ENCODE measurements at regions not wholly inside any gene's neighbourhood (a gene's known extent, or its start where the extent isn't known, plus 50 kb on each side); places are given as distances from the start of the nearest gene placed in this dataset.

DNA sequence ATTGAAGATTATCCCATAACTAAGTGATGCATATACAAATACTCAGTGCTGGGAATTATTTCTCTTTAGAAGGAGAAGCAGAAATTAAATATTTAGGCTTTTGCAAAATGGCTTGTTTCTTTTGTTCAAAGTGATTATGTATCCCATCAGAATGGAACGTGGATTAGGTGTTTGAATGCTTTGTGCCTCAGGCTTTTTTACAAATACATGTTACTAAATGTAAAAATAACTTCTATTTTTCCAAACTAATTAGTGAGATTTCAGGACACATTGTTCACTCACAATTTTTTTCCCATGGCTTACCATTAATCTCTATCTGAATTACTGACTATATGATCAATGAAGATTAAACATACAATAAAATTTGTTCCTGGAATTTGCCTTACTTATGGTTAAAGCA, 925.9 kb upstream of the CITED2 start:
- 93% methylated on average over 1 of the region's 1 CpG for WGBS
- H3K36me3 ChIP-seq (ENCODE audit: control insufficient read depth in 2 of 2, insufficient read depth in 2 of 2, low read length in 1 of 2) = no peaks in the 10 kb centered on the region
- DNase-seq (ENCODE audit: low read depth in 6 of 9, low spot score in 9 of 9) = no peak

DNA sequence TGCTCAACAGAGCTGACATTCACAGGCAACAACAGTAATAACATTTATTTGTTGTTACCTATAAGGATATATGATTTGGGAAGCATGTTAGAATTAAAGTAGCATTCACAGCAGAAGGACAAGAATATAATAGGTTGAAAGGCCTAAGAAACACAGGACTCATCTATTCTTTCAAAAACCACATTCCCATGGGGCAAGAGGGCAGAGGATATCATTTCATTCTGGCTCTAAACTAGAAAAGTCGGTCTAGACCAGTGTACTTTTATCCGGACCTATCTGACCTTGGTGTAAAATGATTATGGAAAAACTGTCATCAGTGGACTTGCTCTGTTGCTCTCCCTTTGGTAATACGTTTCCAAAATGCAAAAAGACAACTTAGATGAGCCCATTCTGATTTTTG, 914.7 kb upstream of the CITED2 start:
- no peaks in the 10 kb centered on the region for H3K36me3 ChIP-seq (ENCODE audit: control insufficient read depth in 2 of 2, insufficient read depth in 2 of 2, low read length in 1 of 2)
- H3K4me3 ChIP-seq (ENCODE audit: low read length in 2 of 2) = no peak overlapping the region
- H3K27me3 ChIP-seq (ENCODE audit: control insufficient read depth in 2 of 2, insufficient read depth in 1 of 2, low read length in 1 of 2) = no peaks in the 10 kb centered on the region
- no peak overlapping the region for H3K27ac ChIP-seq (ENCODE audit: low read depth in 1 of 2, low read length in 1 of 2)
- DNase-seq (ENCODE audit: low read depth in 6 of 9, low spot score in 9 of 9) = no peak
- H3K9me3 ChIP-seq (ENCODE audit: control insufficient read depth in 2 of 2, insufficient read depth in 1 of 2, low read length in 1 of 2) = no peaks in the 10 kb centered on the region
- 88% methylated on average over 3 of the region's 3 CpGs for WGBS
- H3K4me1 ChIP-seq (ENCODE audit: control insufficient read depth in 2 of 2, insufficient read depth in 2 of 2, low read length in 2 of 2) = no peaks in the 10 kb centered on the region

More for the DNA sequence above, 925.9 kb upstream of the CITED2 start:
- Histone ChIP-seq H3K27me3 (ENCODE audit: control insufficient read depth in 2 of 2, insufficient read depth in 1 of 2, low read length in 1 of 2) (no peaks in the 10 kb centered on the region), H3K4me1 (ENCODE audit: control insufficient read depth in 2 of 2, insufficient read depth in 2 of 2, low read length in 2 of 2) (no peaks in the 10 kb centered on the region), H3K9me3 (ENCODE audit: control insufficient read depth in 2 of 2, insufficient read depth in 1 of 2, low read length in 1 of 2) (no peaks in the 10 kb centered on the region), H3K27ac (ENCODE audit: low read depth in 1 of 2, low read length in 1 of 2) (no peak overlapping the region), H3K4me3 (ENCODE audit: low read length in 2 of 2) (no peak overlapping the region)

DNA sequence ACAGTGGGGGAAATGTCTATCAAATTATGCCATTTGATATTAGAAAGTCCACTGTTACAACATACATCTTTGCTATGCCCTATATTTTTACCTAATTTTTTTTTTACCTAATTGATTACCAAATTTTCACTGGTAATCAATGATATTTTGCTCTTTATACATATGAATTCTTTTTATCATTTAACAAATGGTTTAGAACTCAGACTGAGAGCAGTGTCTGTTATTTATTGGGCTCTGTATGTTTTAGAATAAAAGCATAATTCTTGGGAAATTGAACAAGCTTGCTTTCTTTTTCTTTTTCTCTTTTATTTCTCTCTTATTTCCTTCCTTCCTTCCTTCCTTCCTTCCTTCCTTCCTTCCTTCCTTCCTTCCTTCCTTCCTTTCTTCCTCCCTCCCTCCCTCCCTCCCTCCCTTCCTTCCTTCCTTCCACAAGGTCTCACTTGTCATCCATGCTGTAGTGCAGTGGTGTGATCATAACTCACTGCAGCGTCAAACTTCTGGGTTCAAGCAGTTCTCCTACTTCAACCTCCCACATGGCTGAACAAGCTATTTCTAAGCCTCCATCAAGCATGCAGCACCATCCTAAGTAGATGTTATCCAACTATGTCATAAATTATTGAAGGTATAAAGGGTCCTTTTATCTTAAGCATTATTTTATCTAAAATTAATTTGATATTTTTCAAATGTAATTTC, 911.7 kb upstream of the CITED2 start:
- no peak overlapping the region for H3K4me3 ChIP-seq (ENCODE audit: low read length in 2 of 2)
- no peak for DNase-seq (ENCODE audit: low read depth in 6 of 9, low spot score in 9 of 9)
- WGBS = 100% methylated on average over 1 of the region's 1 CpG
- H3K27me3 ChIP-seq (ENCODE audit: control insufficient read depth in 2 of 2, insufficient read depth in 1 of 2, low read length in 1 of 2) = no peaks in the 10 kb centered on the region
- H3K9me3 ChIP-seq (ENCODE audit: control insufficient read depth in 2 of 2, insufficient read depth in 1 of 2, low read length in 1 of 2) = no peaks in the 10 kb centered on the region
- H3K4me1 ChIP-seq (ENCODE audit: control insufficient read depth in 2 of 2, insufficient read depth in 2 of 2, low read length in 2 of 2) = no peaks in the 10 kb centered on the region
- H3K36me3 ChIP-seq (ENCODE audit: control insufficient read depth in 2 of 2, insufficient read depth in 2 of 2, low read length in 1 of 2) = no peaks in the 10 kb centered on the region
- no peak overlapping the region for H3K27ac ChIP-seq (ENCODE audit: low read depth in 1 of 2, low read length in 1 of 2)

DNA sequence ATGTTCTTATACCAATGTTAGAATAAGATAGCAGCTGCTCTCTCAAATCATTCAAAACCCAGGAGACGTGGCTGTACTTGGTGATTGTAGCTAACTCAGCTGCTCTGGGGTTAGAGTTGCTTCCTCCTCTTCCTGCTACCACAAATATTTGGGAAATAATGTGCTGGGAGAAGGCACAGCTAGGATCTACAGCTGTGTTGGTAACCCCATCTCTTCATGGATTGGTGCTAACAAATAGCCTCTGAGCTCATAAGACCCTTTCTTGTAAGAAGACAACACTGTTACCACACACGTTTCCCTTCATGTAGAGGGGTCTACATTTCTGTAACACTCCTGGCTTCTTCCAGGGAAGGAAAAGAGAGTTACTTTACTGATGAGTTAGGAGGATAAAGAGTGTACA, 911.0 kb upstream of the CITED2 start:
- 95% methylated on average over 2 of the region's 2 CpGs for WGBS
- no peaks in the 10 kb centered on the region for H3K4me1 ChIP-seq (ENCODE audit: control insufficient read depth in 2 of 2, insufficient read depth in 2 of 2, low read length in 2 of 2)

DNA sequence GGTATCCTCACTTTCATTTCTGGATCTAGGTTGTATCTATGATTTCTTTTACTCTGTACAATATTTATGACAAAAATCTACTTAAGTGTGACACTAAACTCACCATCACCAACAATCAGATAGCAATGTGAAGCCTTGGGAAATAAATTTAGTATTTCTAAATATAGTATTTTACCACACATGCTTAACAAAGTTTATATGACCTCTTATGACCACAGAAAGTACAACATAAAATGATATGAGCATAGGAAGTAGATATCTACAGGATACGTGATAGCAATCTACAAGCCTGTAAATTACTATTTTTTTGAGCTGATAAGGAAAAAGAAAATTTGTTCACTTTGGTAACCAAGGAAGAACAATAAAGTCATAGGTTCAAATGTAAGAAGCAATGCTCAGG, 910.4 kb upstream of the CITED2 start:
- whole genome bisulfite sequencing = 92% methylated on average over 1 of the region's 1 CpG
- DNase-seq (ENCODE audit: low read depth in 6 of 9, low spot score in 9 of 9) = no peak
- no peaks in the 10 kb centered on the region for H3K4me1 ChIP-seq (ENCODE audit: control insufficient read depth in 2 of 2, insufficient read depth in 2 of 2, low read length in 2 of 2)
- H3K4me3 ChIP-seq (ENCODE audit: low read length in 2 of 2) = no peak overlapping the region
- no peaks in the 10 kb centered on the region for H3K36me3 ChIP-seq (ENCODE audit: control insufficient read depth in 2 of 2, insufficient read depth in 2 of 2, low read length in 1 of 2)
- no peaks in the 10 kb centered on the region for H3K9me3 ChIP-seq (ENCODE audit: control insufficient read depth in 2 of 2, insufficient read depth in 1 of 2, low read length in 1 of 2)
- no peak overlapping the region for H3K27ac ChIP-seq (ENCODE audit: low read depth in 1 of 2, low read length in 1 of 2)
- H3K27me3 ChIP-seq (ENCODE audit: control insufficient read depth in 2 of 2, insufficient read depth in 1 of 2, low read length in 1 of 2) = no peaks in the 10 kb centered on the region

More for the DNA sequence above, 911.0 kb upstream of the CITED2 start:
- DNase-seq (ENCODE audit: low read depth in 6 of 9, low spot score in 9 of 9) = no peak
- Histone ChIP-seq H3K27me3 (ENCODE audit: control insufficient read depth in 2 of 2, insufficient read depth in 1 of 2, low read length in 1 of 2) (no peaks in the 10 kb centered on the region), H3K4me3 (ENCODE audit: low read length in 2 of 2) (no peak overlapping the region), H3K9me3 (ENCODE audit: control insufficient read depth in 2 of 2, insufficient read depth in 1 of 2, low read length in 1 of 2) (no peaks in the 10 kb centered on the region), H3K36me3 (ENCODE audit: control insufficient read depth in 2 of 2, insufficient read depth in 2 of 2, low read length in 1 of 2) (no peaks in the 10 kb centered on the region), H3K27ac (ENCODE audit: low read depth in 1 of 2, low read length in 1 of 2) (no peak overlapping the region)

DNA sequence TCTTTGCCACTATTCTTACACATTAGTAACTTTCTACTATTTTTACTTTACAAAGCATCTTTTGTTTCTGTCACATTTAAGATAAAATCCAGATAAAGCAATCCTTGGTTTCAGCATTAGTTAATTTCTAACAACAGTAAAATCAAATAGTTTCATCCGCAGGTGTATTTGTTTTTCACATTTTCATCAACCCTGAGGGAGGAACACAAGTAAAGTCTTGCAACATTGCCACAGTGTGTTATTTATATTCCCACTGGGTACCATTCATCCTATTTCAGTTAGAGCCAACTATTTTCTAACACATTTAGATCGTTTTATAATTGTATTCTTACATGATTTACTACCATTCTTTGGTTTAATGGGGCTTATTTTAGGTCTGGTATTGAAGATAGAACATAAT, 908.7 kb upstream of the CITED2 start:
- H3K27me3 ChIP-seq (ENCODE audit: control insufficient read depth in 2 of 2, insufficient read depth in 1 of 2, low read length in 1 of 2) = no peaks in the 10 kb centered on the region
- no peaks in the 10 kb centered on the region for H3K9me3 ChIP-seq (ENCODE audit: control insufficient read depth in 2 of 2, insufficient read depth in 1 of 2, low read length in 1 of 2)
- no peaks in the 10 kb centered on the region for H3K36me3 ChIP-seq (ENCODE audit: control insufficient read depth in 2 of 2, insufficient read depth in 2 of 2, low read length in 1 of 2)
- H3K27ac ChIP-seq (ENCODE audit: low read depth in 1 of 2, low read length in 1 of 2) = no peak overlapping the region
- H3K4me3 ChIP-seq (ENCODE audit: low read length in 2 of 2) = no peak overlapping the region
- H3K4me1 ChIP-seq (ENCODE audit: control insufficient read depth in 2 of 2, insufficient read depth in 2 of 2, low read length in 2 of 2) = no peaks in the 10 kb centered on the region
- DNase-seq (ENCODE audit: low read depth in 6 of 9, low spot score in 9 of 9) = no peak
- WGBS = 79% methylated on average over 2 of the region's 2 CpGs

DNA sequence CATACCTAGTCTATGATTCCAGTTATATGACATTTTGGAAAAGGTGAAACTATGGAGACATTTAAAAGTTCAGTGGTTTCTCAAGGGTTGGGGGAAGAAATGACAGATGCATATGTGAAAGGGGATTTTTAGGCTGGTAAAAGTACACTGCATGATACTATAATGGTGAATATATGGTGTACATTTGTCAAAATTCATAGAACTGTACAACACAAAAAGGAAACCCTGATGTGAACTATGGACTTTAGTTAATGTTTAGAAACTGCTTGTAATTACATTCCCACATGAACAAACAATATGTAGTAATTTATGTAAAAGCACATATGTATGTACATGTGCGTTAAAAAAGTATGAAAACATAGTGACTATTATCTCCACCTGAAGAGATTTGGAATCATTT, 907.3 kb upstream of the CITED2 start:
- WGBS = 98% methylated on average over 1 of the region's 1 CpG
- H3K4me3 ChIP-seq (ENCODE audit: low read length in 2 of 2) = no peak overlapping the region
- no peak overlapping the region for H3K27ac ChIP-seq (ENCODE audit: low read depth in 1 of 2, low read length in 1 of 2)
- no peaks in the 10 kb centered on the region for H3K9me3 ChIP-seq (ENCODE audit: control insufficient read depth in 2 of 2, insufficient read depth in 1 of 2, low read length in 1 of 2)
- H3K27me3 ChIP-seq (ENCODE audit: control insufficient read depth in 2 of 2, insufficient read depth in 1 of 2, low read length in 1 of 2) = no peaks in the 10 kb centered on the region
- no peaks in the 10 kb centered on the region for H3K36me3 ChIP-seq (ENCODE audit: control insufficient read depth in 2 of 2, insufficient read depth in 2 of 2, low read length in 1 of 2)
- DNase-seq (ENCODE audit: low read depth in 6 of 9, low spot score in 9 of 9) = no peak
- no peaks in the 10 kb centered on the region for H3K4me1 ChIP-seq (ENCODE audit: control insufficient read depth in 2 of 2, insufficient read depth in 2 of 2, low read length in 2 of 2)

DNA sequence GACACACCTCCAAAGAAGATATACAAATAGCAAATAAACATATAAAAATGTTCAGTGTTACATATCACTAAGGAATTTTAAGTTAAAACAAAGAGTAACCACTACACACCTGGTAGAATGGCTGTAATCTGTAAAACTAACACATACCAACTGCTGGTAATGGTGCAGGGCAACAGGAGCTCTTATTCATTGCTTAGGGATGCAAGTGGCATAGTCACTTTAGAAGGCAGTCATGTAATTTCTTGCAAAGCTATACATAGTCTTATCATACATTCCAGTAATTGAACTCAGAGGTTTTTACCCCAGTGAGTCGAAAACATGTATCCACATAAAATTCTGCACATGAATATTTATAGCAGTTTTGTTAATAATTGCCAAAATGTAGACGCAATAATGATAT, 906.8 kb upstream of the CITED2 start:
- no peak for DNase-seq (ENCODE audit: low read depth in 6 of 9, low spot score in 9 of 9)
- Histone ChIP-seq H3K9me3 (ENCODE audit: control insufficient read depth in 2 of 2, insufficient read depth in 1 of 2, low read length in 1 of 2) (no peaks in the 10 kb centered on the region), H3K36me3 (ENCODE audit: control insufficient read depth in 2 of 2, insufficient read depth in 2 of 2, low read length in 1 of 2) (no peaks in the 10 kb centered on the region), H3K27me3 (ENCODE audit: control insufficient read depth in 2 of 2, insufficient read depth in 1 of 2, low read length in 1 of 2) (no peaks in the 10 kb centered on the region), H3K4me1 (ENCODE audit: control insufficient read depth in 2 of 2, insufficient read depth in 2 of 2, low read length in 2 of 2) (no peaks in the 10 kb centered on the region), H3K4me3 (ENCODE audit: low read length in 2 of 2) (no peak overlapping the region), H3K27ac (ENCODE audit: low read depth in 1 of 2, low read length in 1 of 2) (no peak overlapping the region)
- 96% methylated on average over 2 of the region's 2 CpGs for WGBS

DNA sequence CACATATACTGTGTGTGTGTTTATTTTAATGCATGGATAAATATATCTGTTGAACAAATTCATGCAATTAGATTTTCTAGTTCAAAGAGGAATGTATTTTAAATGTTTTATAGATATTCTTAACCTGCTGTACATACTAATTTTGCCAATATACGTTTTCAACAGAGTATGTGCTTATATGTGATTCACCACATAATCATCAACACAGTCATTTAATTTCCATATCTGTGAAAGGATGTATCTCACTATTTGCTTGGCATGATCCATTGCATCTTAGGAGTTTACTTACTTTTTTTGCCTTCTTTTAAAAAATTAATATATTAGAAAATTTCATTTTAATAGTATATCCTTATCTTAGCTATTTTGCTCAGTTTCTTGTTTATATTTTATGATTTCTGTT, 902.3 kb upstream of the CITED2 start:
- no peaks in the 10 kb centered on the region for H3K9me3 ChIP-seq (ENCODE audit: control insufficient read depth in 2 of 2, insufficient read depth in 1 of 2, low read length in 1 of 2)
- 92% methylated on average over 1 of the region's 1 CpG for WGBS
- H3K4me3 ChIP-seq (ENCODE audit: low read length in 2 of 2) = no peak overlapping the region
- DNase-seq (ENCODE audit: low read depth in 6 of 9, low spot score in 9 of 9) = no peak
- no peaks in the 10 kb centered on the region for H3K36me3 ChIP-seq (ENCODE audit: control insufficient read depth in 2 of 2, insufficient read depth in 2 of 2, low read length in 1 of 2)
- no peaks in the 10 kb centered on the region for H3K4me1 ChIP-seq (ENCODE audit: control insufficient read depth in 2 of 2, insufficient read depth in 2 of 2, low read length in 2 of 2)
- H3K27me3 ChIP-seq (ENCODE audit: control insufficient read depth in 2 of 2, insufficient read depth in 1 of 2, low read length in 1 of 2) = no peaks in the 10 kb centered on the region
- H3K27ac ChIP-seq (ENCODE audit: low read depth in 1 of 2, low read length in 1 of 2) = no peak overlapping the region

DNA sequence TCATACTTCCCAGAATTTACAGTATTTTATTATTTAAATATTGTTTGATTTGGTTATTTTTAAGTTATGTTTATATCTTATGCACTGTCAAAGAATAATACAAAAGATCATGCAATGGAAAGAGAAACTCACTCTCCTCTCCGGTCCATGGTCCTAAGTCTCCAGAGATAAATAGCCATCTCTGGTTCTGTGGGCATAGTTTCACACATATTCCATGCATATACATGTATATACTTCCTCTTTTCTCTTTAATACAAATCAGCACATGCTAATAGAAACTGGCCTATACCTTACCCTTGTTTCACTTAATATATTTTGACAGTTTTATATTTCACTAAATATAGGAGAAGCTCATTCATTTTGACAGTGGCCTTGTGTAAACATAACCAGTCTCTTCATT, 901.7 kb upstream of the CITED2 start:
- no peaks in the 10 kb centered on the region for H3K27me3 ChIP-seq (ENCODE audit: control insufficient read depth in 2 of 2, insufficient read depth in 1 of 2, low read length in 1 of 2)
- no peaks in the 10 kb centered on the region for H3K9me3 ChIP-seq (ENCODE audit: control insufficient read depth in 2 of 2, insufficient read depth in 1 of 2, low read length in 1 of 2)
- H3K4me1 ChIP-seq (ENCODE audit: control insufficient read depth in 2 of 2, insufficient read depth in 2 of 2, low read length in 2 of 2) = no peaks in the 10 kb centered on the region
- H3K4me3 ChIP-seq (ENCODE audit: low read length in 2 of 2) = no peak overlapping the region
- no peak overlapping the region for H3K27ac ChIP-seq (ENCODE audit: low read depth in 1 of 2, low read length in 1 of 2)
- 96% methylated on average over 1 of the region's 1 CpG for WGBS
- no peak for DNase-seq (ENCODE audit: low read depth in 6 of 9, low spot score in 9 of 9)
- no peaks in the 10 kb centered on the region for H3K36me3 ChIP-seq (ENCODE audit: control insufficient read depth in 2 of 2, insufficient read depth in 2 of 2, low read length in 1 of 2)

Measured in thymus (tissue), 11 donors.